LoVo (cell line): ENCODE measurements at regions not wholly inside any gene's neighbourhood (a gene's known extent, or its start where the extent isn't known, plus 50 kb on each side); places are given as distances from the start of the nearest gene placed in this dataset.

Experiments used
- DNase-seq: peaks from one replicate; pipeline ENCODE4 v3.0.0-alpha.2; 2016; ENCODE audit warnings: low spot score

DNA sequence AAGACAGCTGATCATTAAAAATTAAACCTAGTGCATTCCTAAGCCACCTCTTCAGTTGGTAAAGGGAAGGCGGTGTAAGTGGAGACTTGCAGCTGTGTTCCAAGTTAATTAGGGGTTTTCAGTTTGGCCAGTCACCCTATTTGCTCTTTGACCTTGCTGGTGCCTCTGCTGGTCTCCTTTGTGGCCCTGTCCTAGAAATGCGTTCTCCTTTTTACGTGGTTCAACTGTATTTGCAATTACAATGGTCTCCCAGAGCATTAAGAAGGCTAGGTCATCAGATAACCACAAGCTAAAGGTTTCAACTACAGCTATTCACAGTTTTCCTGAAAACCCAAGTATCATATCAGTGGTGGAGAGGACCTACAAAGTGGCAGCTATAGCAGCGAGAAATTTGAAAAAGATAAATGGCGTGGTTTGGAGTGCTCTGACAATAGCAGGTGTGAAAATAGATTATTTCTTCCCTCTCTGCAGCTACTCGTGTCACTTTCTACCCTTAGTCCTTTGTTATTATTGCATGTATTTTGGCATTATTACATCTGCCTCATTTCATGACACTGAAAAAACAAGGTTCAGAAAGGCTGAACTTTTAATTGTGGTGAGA, 203.5 kb upstream of the TBC1D5 start:
- no peak for DNase-seq

DNA sequence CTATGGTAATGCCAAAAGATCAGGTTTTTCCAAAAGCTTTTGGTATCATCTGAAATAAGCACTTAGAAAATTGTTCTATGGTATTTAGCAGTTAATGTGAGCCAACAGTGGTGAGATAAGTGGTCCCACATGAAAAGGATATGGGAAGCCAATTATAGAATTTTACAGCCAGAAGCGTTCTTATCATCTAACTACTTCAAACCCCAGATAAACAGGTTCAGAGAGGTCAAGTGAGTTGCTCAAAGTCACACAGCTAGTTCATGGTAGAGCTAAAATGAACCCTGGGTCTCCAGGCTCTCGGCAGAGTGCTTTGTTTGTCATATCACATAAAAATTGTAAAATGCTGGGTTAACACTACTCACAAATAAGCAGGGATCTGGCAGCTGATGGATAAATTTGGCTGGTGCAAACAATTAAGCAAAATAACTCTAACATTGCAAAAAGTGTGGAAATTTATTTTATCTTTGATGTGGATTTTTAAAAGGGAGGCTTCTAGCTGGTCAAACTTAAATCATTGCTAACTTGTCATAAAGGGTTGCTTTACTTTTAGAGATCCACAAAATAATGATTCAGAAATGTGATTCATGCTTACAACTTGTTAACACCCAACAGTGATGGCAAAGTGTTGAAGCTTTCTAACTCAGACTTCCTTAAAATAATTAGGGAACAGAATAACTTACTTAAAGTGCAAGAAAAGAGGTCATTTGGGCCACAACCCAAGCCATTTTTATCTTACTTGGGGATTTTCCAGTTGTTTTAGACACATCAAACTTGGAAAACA, 202.8 kb upstream of the TBC1D5 start:
- no peak for DNase-seq

DNA sequence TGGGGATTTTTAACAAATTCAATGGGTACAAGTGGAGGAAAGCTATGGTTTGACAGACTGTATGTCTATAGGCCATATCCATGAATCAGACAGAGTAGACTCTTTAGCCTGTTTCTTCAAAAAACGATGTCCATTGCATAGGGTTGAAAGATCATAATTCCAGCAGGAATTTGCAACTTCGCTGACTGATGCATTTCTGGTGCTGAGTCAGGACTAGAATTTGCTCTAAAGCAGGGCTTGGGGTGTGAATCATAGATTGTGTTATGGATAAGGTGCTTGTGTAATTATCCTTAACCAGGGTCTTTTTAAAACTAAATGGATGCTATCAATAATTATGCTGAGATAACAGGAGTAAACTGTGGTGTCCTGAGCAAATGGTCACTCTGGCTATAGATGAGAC, 200.4 kb upstream of the TBC1D5 start:
- DNase-seq: no peak

DNA sequence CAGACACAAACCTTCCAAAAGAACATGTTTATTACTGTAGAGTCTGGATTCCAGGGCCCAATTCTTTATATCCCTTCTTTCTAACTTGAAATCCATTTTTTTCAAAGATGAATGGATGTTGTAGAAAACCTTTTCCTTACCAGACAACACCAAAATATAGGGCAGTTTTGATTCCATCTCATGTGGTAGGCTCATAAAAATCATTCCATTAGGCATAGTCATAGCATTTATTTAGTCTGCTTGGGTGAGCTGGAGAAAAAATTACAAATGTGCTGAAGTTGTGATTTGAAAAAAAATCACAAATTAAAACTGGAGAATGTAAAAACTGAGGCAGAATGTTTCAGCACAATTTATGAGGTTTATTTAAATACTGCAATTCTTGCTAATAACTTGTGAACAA, 199.3 kb upstream of the TBC1D5 start:
- no peak for DNase-seq

DNA sequence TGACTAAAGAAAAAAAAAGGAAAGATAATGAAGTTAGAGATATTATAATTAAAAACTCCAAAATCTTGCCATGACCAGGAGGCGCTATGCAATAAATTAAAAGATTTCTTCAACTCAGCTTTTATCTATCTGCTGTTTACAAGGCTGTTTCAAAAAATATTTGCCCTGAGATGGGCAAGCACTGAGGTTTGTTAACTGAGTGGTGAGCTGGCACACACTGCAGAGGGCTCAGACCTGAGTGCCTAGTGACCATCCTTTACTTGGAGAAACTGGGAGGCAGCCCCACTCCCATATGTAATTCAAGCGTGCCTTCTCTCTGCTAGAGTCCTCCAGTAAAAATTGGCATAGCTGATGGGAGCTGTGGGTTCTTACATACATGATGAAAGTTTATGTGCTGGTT, 198.7 kb upstream of the TBC1D5 start:
- DNase-seq: no peak

DNA sequence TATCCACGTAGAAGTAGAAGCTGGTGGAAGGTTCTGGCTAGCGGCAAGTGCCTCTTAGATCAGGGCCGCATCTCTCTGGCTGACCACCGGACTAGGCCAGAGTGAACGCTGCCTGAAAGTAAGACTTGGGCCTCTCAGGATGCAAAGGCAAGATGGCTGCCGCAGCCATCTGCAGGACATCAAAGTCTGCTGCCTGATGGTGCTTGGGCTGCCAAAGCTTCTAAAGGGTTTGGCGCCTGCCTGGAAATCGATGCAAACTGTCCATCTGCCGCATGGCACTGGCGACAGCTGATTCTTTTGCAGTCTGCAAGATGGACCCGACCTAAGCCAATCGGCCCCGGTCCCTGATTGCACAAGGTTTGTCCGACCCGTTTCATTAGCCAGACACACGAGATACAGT, 196.7 kb upstream of the TBC1D5 start:
- DNase-seq: no peak

DNA sequence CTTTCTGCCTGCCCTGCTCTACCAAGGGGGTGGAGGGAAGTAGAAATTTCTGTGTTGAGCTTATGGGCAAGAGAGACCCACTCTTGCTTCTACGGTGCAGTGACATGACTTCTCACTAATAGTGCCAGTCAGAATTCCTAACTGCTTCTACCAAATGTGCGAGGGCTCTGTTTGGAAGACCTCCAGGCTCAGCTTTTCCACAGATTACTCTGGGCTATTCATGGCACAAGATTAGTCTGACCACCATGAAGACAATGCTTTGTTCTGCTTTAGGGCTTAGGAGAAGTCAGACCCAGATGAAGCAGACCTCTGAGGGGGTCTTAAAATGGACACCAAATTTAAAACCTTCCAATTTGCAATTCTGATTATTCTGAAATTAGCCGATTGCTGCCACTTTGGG, 195.9 kb upstream of the TBC1D5 start:
- DNase-seq: no peak

DNA sequence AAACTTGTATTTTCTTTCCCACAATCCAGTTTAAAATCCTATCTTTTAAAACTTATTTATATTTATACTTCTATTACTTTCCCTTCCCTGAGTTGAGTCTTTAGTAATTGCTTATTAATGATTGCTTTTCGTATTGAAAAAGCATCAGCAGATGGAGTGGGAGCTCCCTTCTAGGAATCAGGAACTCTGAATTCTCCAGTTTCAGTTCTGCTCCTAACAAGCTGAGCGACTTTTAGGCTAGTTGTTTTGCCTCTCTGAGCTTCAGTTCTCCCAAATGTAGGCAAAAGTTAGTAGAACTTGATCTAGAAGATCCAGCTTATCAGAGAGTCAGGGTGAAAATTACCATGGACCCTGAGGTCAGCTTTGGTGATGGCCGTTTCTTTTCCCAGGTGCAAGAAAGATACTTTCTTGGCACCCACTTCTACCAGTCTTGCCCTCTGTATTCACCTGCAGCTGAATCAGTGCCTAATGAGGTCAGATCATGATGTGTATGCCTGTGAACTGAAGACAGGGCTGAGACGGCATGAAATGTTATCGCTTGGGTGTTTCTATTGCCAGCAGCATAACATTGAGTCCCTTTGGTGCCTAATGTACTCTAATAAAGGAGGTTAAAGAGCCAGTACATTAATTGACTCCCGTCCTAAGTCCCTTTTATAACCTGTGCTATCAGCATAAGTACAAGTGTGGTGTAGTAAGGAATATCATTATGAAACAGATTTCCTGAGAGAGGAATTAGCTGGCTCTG, 194.5 kb upstream of the TBC1D5 start:
- no peak for DNase-seq

DNA sequence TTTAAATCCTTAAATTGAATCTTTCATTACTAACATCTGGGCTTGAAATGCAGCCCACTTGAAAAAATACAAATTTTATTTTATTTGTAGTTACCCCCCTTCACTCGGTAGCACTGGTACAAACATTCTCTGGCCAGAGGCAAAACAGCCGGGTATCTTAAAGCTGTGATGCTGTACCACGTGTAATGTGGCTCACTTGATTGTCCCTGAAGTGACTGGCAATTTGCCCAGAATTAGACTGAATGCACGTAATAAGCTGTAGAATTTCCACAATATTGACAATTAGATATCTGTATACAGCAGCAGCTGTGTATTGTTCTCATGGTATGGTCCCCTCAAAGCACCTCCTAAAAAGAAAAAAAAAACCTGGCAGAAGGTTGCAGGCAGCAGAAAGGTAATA, 192.8 kb upstream of the TBC1D5 start:
- no peak for DNase-seq

DNA sequence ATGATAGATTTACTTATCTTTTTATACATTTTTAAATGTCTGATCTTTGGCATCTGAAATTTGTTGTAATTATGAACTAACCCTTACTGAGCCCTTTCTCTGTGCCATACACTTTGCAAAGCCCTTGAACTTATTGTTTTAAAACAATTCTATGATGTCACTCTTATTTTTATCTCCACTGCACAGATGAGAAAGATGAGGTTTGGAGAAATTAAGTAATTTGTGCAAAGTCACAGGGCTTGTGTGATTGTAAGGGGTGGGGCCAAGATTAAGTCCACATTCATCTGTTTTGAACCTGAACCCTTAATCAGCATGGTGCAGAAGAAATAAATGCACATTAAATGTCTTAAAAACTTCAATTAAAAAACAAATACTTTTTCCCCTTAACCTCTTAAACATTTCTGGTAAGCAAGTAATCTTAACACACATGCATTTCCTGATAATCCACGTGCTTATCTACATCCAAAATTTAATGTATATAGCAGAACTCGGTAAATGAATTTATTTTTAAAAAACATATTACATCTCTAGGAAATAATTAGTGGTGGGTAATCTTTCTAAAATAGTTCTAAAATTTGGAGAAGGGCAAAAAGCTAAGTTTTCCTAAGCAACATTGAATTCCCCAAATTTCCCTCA, 189.8 kb upstream of the TBC1D5 start:
- no peak for DNase-seq

DNA sequence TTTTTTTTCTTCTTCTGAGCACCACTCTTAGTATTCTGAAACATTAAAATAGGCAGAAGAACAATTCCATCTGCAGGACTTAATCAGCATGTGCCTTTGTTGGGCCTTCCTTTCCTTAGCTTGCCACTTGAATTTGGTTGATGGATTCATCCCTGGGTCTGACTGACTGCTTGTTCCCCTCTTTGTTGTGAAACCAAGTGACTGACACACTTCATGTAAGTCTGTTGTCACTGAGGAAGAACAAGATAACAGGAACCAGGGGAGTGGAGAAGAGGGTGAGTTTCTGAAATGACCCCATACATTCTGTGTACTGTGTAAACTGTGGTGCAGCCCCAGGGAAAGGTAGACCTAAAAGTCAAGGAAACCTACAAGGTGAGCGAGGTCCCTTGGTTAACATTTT, 188.7 kb upstream of the TBC1D5 start:
- DNase-seq: no peak

DNA sequence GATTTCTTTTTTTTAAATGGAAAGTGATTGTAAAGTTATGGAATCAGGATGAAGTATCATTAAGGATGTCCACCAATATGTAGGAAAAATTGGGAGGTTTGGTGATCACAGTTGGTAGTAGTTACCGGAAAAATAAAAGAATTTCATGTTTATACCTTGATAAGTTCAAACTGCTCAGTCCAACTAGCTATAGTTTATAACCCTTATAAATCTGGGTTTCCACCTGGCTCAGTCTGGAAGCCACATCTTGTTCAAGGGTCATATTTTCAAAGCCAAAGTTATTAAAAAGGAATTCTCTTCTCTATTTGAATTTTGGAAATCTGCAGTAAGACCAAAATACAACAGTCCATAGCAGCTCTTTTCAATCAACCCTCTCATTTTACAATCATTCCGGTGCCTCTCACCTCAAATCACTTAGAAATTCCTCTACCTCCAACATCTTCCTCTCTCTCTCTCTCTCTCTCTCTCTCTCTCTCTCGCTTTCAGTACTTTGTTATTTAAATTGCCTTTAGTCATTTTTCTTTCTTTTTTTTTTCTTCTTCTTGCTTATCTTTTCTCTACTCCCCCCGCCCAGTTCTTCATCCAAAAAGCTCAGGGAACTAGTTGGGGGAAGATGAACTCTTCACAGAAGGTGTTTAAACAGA, 186.2 kb upstream of the TBC1D5 start:
- no peak for DNase-seq

DNA sequence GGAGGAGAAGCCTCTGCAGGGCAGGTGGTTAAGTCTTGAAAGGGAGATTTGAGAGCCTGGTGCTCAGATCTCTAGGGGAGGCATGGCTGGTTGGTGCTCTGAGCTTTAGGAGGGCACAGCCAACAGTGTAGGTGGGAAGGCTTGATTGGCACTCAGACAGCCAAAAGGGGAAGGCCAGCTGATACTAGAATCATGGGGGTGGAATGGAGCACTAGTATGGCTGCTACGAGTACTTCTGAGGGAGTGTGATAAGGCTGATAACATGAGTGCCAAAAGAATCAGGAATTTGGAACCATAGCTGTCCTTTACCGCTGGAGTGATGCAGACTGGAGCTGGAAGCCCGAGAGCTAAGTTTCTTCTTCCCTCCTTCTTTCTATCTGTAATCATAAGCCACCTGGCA, 184.6 kb upstream of the TBC1D5 start:
- DNase-seq: no peak

DNA sequence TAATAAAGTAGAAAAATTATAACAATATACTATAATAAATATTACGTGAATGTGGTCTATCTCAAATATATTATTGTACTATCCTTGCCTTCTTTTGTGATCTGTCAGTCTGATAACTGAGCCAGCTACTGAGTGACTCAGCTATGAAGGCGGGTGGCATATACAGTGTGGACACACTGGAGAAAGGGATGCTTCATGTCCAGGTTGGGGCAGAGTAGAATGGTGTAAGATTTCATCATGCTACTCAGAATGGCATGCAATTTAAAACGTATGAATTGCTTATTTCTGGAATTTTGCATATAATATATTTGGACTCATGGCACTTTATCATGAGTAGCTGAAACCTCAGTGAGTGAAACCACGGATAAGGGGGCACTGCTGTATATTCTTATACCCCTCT, 172.9 kb upstream of the TBC1D5 start:
- no peak for DNase-seq

DNA sequence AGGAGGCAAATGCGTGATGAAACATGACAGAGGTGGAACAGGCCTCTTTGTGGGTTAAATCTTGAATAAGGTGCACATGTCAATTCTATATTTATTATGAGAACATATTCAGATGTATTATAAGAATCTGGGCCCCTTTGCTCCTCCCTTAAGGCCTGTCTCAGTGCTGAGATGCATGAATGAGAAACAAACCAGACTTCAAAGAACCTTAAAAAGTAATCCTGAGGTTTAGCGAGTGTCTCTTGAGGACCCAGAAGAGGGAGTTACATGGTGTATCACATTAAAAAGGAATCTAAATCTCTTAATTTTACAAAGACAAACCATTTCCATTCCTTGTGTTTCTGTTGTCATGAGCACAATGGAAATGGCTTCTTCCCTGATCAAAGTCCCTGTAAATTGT, 170.9 kb upstream of the TBC1D5 start:
- no peak for DNase-seq

DNA sequence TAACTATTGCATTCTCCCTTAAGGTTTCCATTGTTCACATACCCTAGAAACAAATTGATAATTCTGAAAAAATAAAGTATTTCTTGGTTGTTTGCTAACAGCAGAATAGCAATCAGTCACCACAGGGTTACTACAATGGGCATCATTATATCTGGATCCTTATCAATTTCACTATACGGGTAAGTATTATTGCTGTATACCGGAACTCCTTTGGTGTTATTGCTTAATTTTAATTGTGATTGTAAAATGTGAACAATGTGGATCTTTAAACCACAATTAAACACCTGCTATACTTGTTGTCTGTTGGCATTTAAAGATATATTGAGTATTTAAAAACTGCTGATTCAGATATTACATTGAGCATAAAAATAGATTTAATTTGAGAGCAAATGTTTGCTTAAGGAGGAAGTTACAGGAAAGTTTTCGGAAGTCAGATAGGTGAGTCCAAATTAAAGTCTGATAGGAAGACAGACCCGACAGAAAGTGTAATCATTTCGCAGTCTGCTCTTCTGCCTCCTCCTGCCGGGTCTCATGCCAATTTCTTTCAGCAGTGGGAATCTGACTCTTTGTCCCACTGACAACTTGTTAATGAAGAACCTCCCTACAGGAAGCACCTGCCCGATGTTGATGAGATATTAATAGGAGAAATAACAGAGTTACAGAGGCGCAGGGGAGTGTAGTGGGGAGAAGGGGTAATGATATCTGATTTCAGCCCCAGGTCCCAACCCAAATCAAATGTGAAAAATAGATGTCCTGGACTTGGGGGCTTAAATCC, 169.7 kb upstream of the TBC1D5 start:
- no peak for DNase-seq

DNA sequence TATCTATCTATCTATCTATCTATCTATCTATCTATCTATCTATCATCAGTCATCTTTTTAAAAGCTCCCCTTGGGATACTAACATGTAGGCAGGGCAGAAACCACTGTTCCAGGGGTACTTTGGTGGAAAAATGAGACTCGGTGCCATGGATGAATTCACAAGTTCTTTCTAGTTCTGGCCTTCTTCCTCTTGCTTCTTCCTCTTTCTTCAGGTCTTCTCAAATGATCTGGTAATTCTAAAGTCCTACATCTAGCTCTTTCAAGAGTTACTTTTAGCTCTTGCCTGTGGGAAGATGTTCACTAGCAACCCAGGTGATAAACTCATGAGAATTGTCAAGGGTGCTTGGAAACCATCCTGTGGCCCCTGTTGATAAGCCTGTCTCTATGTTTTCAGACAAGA, 168.5 kb upstream of the TBC1D5 start:
- DNase-seq: no peak

DNA sequence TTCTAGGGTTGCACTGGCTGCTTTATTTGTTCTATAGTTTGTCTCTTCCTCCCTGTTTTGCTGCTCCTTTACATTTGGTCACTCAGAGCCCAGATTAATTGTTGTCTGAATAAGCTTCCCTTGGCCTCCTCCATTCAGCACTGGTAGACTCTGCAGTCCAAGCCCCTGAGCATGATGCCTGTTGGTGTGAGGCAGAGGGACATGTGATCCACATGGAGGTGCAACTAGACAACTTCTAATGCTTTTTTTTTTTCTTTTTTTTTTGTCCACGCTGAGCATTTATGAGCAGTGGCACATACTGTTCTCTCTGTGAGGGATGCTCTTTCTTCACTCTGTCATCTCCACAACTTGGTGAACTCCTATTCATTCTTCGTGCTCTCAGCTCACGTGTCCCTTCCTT, 167.3 kb upstream of the TBC1D5 start:
- DNase-seq: no peak

DNA sequence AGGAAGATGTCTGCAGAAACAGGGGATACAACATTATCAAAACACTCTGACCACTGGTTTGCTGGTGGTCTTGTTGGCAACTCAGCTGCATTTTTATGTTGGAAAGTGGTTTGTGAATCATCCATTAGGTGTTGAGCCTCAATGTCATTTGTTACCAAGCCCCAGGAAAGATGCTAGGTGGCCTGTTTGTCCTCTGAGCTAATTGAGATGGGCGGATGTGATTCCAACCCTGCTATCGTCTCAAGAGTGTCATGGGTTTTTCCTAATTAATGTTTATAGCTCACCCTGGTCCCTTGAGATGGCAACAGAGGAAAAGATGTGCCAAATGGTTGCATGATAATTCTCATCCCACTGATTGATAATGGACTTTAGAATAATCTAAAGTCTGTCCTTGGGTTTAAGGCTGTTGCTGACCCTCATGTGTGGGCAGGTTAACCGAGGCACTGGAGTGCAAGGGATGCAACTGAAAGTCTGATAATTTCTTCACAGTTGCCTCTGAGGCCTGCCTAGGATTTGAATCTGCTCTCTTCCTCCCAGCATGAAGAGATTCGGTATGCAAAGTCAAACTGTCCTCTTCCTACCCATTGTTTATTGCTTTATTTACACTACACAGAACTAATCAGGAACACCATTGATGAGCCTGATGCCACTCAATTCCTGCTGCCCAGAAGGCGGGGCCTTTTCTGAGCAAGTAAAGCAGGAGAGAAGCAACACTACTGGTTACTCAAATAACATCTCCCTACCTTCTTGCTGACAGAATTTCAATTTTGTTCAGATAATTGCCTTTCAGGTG, 166.2 kb upstream of the TBC1D5 start:
- DNase-seq: no peak

DNA sequence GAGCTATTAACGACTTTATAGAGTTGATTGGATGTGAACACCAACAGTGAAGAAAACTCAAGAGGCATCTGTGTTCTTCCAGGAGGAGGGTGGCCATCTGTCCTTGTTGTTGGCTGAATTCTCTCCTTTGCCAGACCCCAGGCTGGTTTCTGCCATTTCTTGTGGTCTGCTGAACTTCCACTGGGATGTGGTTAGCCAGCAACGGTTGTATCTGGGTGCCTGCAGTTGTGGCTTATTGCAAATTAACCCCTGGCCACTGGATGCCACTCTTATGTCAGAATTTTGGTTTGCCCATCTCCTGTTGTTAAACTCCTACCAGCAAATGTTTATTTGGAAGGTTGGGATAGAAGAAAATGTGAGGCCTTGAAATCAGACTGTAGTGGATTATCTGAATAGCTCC, 163.6 kb upstream of the TBC1D5 start:
- no peak for DNase-seq

DNA sequence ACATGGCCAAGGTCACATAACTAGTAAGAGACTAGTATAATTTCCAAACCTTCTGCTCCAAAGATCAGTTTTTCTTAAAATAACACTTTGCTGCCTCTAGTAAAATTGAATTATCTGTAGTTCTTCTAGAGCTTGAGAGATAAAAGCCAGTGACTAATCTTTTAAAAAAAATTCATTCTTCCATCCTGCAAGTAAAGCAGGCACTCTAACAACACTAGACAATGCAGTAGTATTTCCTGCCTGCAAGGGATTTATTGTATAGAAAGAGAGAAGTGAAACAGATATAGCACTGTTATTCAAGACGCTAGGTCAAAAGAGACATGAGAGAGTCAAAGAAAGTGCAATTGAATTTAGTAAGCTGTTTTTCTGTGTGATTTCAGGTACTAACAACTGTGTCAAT, 159.5 kb upstream of the TBC1D5 start:
- no peak for DNase-seq
